ENCODE measurements at regions not wholly inside any gene's neighbourhood (a gene's known extent, or its start where the extent isn't known, plus 50 kb on each side); places are given as distances from the start of the nearest gene placed in this dataset.

DNA sequence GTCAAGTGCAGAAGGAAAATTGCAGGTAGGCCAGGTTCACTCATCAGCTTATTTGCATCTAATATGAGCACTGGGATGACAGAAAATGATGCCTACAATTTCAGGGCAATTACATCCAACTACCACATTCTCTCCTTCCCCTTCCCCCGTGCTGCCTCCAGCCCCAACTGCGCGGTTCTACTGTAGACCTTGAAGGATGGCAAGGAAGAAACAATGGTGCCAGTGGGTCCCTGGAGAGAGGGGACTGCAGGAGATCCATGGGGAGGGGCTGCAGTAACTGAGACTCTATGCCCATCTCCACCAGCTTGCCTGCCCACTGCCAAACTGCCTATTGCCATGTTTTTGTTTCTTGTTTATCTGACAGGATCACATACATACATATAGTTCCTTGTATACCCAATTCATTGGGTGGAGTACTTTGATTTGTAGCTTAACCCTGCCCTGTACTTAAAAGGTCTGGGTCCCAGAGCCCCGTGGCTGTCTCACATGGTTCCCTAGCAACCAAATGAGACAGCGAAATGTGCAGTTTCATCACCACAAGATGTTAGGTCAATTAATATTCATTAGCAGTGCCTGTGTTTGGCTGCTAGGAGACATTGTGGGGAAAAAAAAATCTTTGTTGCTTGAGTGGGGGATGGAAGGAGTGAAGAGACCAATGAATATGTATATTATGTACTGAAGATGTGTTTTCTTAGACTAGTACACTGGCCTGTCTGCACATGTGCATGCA, 253.5 kb upstream of the PLET1 start:
- no CpG with 5 or more reads among the region's 5 CpGs for WGBS, 2 donors (ENCODE audit: extremely low coverage in 2 of 2, insufficient read length in 2 of 2, insufficient replicate concordance in 1 of 2)

GRCh38 chr11:112516261-112516660, 255.6 kb upstream of the PLET1 start:
- Histone ChIP-seq H3K23ac (ENCODE audit: low read depth, low read length, poor library complexity) (no peak overlapping the region), H3K4me1 (ENCODE audit: control insufficient read depth in 2 of 2, insufficient read depth in 1 of 2, low read depth in 1 of 2, low read length in 2 of 2) (peaks cover 3 to 16% of the 10 kb centered on the region in 2 donors), H3K27me3 (ENCODE audit: control insufficient read depth in 3 of 3, insufficient read depth in 3 of 3, low read depth in 1 of 3, low read length in 3 of 3) (no peaks in the 10 kb centered on the region), H3K4me2 (ENCODE audit: insufficient read depth, low read length, poor library complexity, severe bottlenecking) (no peak overlapping the region), H3K14ac (ENCODE audit: low read length) (no peak overlapping the region), H3K79me1 (ENCODE audit: low read depth, low read length) (no peaks in the 10 kb centered on the region), H3K9ac (ENCODE audit: low read depth, low read length, poor library complexity) (no peak overlapping the region), H3K4me3 (ENCODE audit: low read length in 2 of 2) (no peak overlapping the region), H3K36me3 (replicated peaks in 1 of 2; ENCODE audit: control insufficient read depth in 2 of 2, insufficient read depth in 2 of 2, low read length in 2 of 2) (no peaks in the 10 kb centered on the region), H2BK15ac (ENCODE audit: low read length) (no peak overlapping the region), H4K8ac (ENCODE audit: low read depth, low read length) (no peak overlapping the region), H2BK5ac (ENCODE audit: low read length) (no peak overlapping the region), H2BK12ac (ENCODE audit: low read length) (no peak overlapping the region), H2BK120ac (ENCODE audit: low read depth, low read length) (no peak overlapping the region), H2AFZ (ENCODE audit: low read length) (no peak overlapping the region), H2AK5ac (ENCODE audit: low read depth, low read length) (no peak overlapping the region), H3K27ac (replicated peaks; ENCODE audit: low read length) (no peak overlapping the region), H3K9me3 (replicated peaks in 1 of 2; ENCODE audit: control insufficient read depth in 2 of 2, insufficient read depth in 1 of 2, low read depth in 1 of 2, low read length in 2 of 2) (no peaks in the 10 kb centered on the region), H3K4ac (ENCODE audit: low read length) (no peak overlapping the region), H4K91ac (ENCODE audit: low read depth, low read length, poor library complexity) (no peak overlapping the region), H3K18ac (ENCODE audit: low read length) (no peak overlapping the region)
- no CpG with 5 or more reads among the region's 2 CpGs for WGBS, 2 donors (ENCODE audit: extremely low coverage in 2 of 2, insufficient read length in 2 of 2, insufficient replicate concordance in 1 of 2)
- DNase-seq (ENCODE audit: low spot score) = no peak

More for the DNA sequence above, 253.5 kb upstream of the PLET1 start:
- H4K8ac ChIP-seq (ENCODE audit: low read depth, low read length) = no peak overlapping the region
- H2AFZ ChIP-seq (ENCODE audit: low read length) = no peak overlapping the region
- H3K23ac ChIP-seq (ENCODE audit: low read depth, low read length, poor library complexity) = no peak overlapping the region
- no peaks in the 10 kb centered on the region for H3K9me3 ChIP-seq (replicated peaks in 1 of 2; ENCODE audit: control insufficient read depth in 2 of 2, insufficient read depth in 1 of 2, low read depth in 1 of 2, low read length in 2 of 2)
- H3K4me2 ChIP-seq (ENCODE audit: insufficient read depth, low read length, poor library complexity, severe bottlenecking) = no peak overlapping the region
- no peaks in the 10 kb centered on the region for H3K79me1 ChIP-seq (ENCODE audit: low read depth, low read length)
- H3K4ac ChIP-seq (ENCODE audit: low read length) = no peak overlapping the region
- no peak for DNase-seq (ENCODE audit: low spot score)
- no peak overlapping the region for H2AK5ac ChIP-seq (ENCODE audit: low read depth, low read length)
- no peak overlapping the region for H3K14ac ChIP-seq (ENCODE audit: low read length)
- H3K9ac ChIP-seq (ENCODE audit: low read depth, low read length, poor library complexity) = no peak overlapping the region
- no peak overlapping the region for H2BK15ac ChIP-seq (ENCODE audit: low read length)
- H3K4me1 ChIP-seq (ENCODE audit: control insufficient read depth in 2 of 2, insufficient read depth in 1 of 2, low read depth in 1 of 2, low read length in 2 of 2) = peaks cover 3 to 16% of the 10 kb centered on the region in 2 donors
- H3K27ac ChIP-seq (replicated peaks; ENCODE audit: low read length) = no peak overlapping the region
- no peak overlapping the region for H2BK5ac ChIP-seq (ENCODE audit: low read length)
- H3K27me3 ChIP-seq (ENCODE audit: control insufficient read depth in 3 of 3, insufficient read depth in 3 of 3, low read depth in 1 of 3, low read length in 3 of 3) = no peaks in the 10 kb centered on the region
- no peak overlapping the region for H3K4me3 ChIP-seq (ENCODE audit: low read length in 2 of 2)
- H4K91ac ChIP-seq (ENCODE audit: low read depth, low read length, poor library complexity) = no peak overlapping the region
- H3K36me3 ChIP-seq (replicated peaks in 1 of 2; ENCODE audit: control insufficient read depth in 2 of 2, insufficient read depth in 2 of 2, low read length in 2 of 2) = no peaks in the 10 kb centered on the region
- peak overlapping the region; percentile 73 for H2BK120ac ChIP-seq (ENCODE audit: low read depth, low read length)
- no peak overlapping the region for H2BK12ac ChIP-seq (ENCODE audit: low read length)
- peak overlapping the region; percentile 15 for H3K18ac ChIP-seq (ENCODE audit: low read length)

DNA sequence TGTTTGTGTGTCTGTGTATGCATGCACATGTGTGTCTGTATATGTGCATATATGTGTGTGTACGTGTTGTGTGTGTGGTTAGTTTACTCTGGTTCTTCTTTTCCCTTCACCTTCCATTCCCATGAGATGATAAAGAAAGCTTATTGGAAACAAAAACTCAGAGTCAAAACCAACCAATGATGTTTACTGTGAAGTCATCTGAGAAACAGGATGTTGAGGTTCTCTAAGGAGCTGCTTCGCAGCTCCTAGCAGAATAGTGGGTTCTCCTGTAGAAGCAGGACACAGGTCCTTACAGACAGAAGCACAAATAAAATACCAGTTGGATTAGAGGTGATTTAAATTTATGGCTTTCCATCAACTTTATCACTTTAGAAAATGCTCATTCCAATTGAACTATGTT, 256.1 kb upstream of the PLET1 start:
- H2BK12ac ChIP-seq (ENCODE audit: low read length) = no peak overlapping the region
- H4K8ac ChIP-seq (ENCODE audit: low read depth, low read length) = no peak overlapping the region
- H3K4me3 ChIP-seq (ENCODE audit: low read length in 2 of 2) = no peak overlapping the region
- H3K27me3 ChIP-seq (ENCODE audit: control insufficient read depth in 3 of 3, insufficient read depth in 3 of 3, low read depth in 1 of 3, low read length in 3 of 3) = no peaks in the 10 kb centered on the region
- no peaks in the 10 kb centered on the region for H3K79me1 ChIP-seq (ENCODE audit: low read depth, low read length)
- no peak overlapping the region for H3K4me2 ChIP-seq (ENCODE audit: insufficient read depth, low read length, poor library complexity, severe bottlenecking)
- no peak overlapping the region for H3K18ac ChIP-seq (ENCODE audit: low read length)
- no peak for DNase-seq (ENCODE audit: low spot score)
- H3K14ac ChIP-seq (ENCODE audit: low read length) = no peak overlapping the region
- no peak overlapping the region for H2BK15ac ChIP-seq (ENCODE audit: low read length)
- no peak overlapping the region for H3K4ac ChIP-seq (ENCODE audit: low read length)
- no peak overlapping the region for H2AFZ ChIP-seq (ENCODE audit: low read length)
- H2BK120ac ChIP-seq (ENCODE audit: low read depth, low read length) = no peak overlapping the region
- H2AK5ac ChIP-seq (ENCODE audit: low read depth, low read length) = no peak overlapping the region
- no peak overlapping the region for H4K91ac ChIP-seq (ENCODE audit: low read depth, low read length, poor library complexity)
- no peak overlapping the region for H3K9ac ChIP-seq (ENCODE audit: low read depth, low read length, poor library complexity)
- no peaks in the 10 kb centered on the region for H3K9me3 ChIP-seq (replicated peaks in 1 of 2; ENCODE audit: control insufficient read depth in 2 of 2, insufficient read depth in 1 of 2, low read depth in 1 of 2, low read length in 2 of 2)
- no peak overlapping the region for H3K27ac ChIP-seq (replicated peaks; ENCODE audit: low read length)
- no peak overlapping the region for H3K23ac ChIP-seq (ENCODE audit: low read depth, low read length, poor library complexity)
- no peaks in the 10 kb centered on the region for H3K36me3 ChIP-seq (replicated peaks in 1 of 2; ENCODE audit: control insufficient read depth in 2 of 2, insufficient read depth in 2 of 2, low read length in 2 of 2)
- H2BK5ac ChIP-seq (ENCODE audit: low read length) = no peak overlapping the region
- WGBS, 2 donors (ENCODE audit: extremely low coverage in 2 of 2, insufficient read length in 2 of 2, insufficient replicate concordance in 1 of 2) = no CpG with 5 or more reads among the region's 2 CpGs
- peaks cover 3 to 16% of the 10 kb centered on the region in 2 donors for H3K4me1 ChIP-seq (ENCODE audit: control insufficient read depth in 2 of 2, insufficient read depth in 1 of 2, low read depth in 1 of 2, low read length in 2 of 2)

GRCh38 chr11:112518371-112518770, 257.7 kb upstream of the PLET1 start:
- no CpG with 5 or more reads among the region's 1 CpG for WGBS, 2 donors (ENCODE audit: extremely low coverage in 2 of 2, insufficient read length in 2 of 2, insufficient replicate concordance in 1 of 2)
- Histone ChIP-seq H3K4ac (ENCODE audit: low read length) (no peak overlapping the region), H2BK12ac (ENCODE audit: low read length) (no peak overlapping the region), H2AFZ (ENCODE audit: low read length) (no peak overlapping the region), H3K79me1 (ENCODE audit: low read depth, low read length) (no peaks in the 10 kb centered on the region), H2AK5ac (ENCODE audit: low read depth, low read length) (no peak overlapping the region), H3K36me3 (replicated peaks in 1 of 2; ENCODE audit: control insufficient read depth in 2 of 2, insufficient read depth in 2 of 2, low read length in 2 of 2) (no peaks in the 10 kb centered on the region), H3K4me2 (ENCODE audit: insufficient read depth, low read length, poor library complexity, severe bottlenecking) (no peak overlapping the region), H3K9ac (ENCODE audit: low read depth, low read length, poor library complexity) (no peak overlapping the region), H2BK15ac (ENCODE audit: low read length) (no peak overlapping the region), H3K14ac (ENCODE audit: low read length) (no peak overlapping the region), H3K9me3 (replicated peaks in 1 of 2; ENCODE audit: control insufficient read depth in 2 of 2, insufficient read depth in 1 of 2, low read depth in 1 of 2, low read length in 2 of 2) (no peaks in the 10 kb centered on the region), H2BK5ac (ENCODE audit: low read length) (no peak overlapping the region), H3K18ac (ENCODE audit: low read length) (no peak overlapping the region), H4K91ac (ENCODE audit: low read depth, low read length, poor library complexity) (no peak overlapping the region), H3K27ac (replicated peaks; ENCODE audit: low read length) (no peak overlapping the region), H3K4me1 (ENCODE audit: control insufficient read depth in 2 of 2, insufficient read depth in 1 of 2, low read depth in 1 of 2, low read length in 2 of 2) (peaks cover 3 to 18% of the 10 kb centered on the region in 2 donors), H3K23ac (ENCODE audit: low read depth, low read length, poor library complexity) (no peak overlapping the region), H3K27me3 (ENCODE audit: control insufficient read depth in 3 of 3, insufficient read depth in 3 of 3, low read depth in 1 of 3, low read length in 3 of 3) (peaks cover 0 to 1% (median 0%) of the 10 kb centered on the region in 3 experiments), H3K4me3 (ENCODE audit: low read length in 2 of 2) (no peak overlapping the region), H2BK120ac (ENCODE audit: low read depth, low read length) (no peak overlapping the region), H4K8ac (ENCODE audit: low read depth, low read length) (no peak overlapping the region)
- DNase-seq (ENCODE audit: low spot score) = no peak

All from neuronal stem cell (in vitro differentiated cells).